Stimulated activated CD4-positive, alpha-beta T cell treated with anti-CD3 and anti-CD28 coated beads, TNF-alpha, amount 100 ng/mL, for 48 hours (primary cell): ENCODE measurements at regions not wholly inside any gene's neighbourhood (a gene's known extent, or its start where the extent isn't known, plus 50 kb on each side); places are given as distances from the start of the nearest gene placed in this dataset.

Experiments
- DNase-seq, 3 donors: peaks; one replicate each; pipeline ENCODE4 v3.0.0-alpha.2; 2020; ENCODE audit warnings: low read depth in 3 of 3

DNA sequence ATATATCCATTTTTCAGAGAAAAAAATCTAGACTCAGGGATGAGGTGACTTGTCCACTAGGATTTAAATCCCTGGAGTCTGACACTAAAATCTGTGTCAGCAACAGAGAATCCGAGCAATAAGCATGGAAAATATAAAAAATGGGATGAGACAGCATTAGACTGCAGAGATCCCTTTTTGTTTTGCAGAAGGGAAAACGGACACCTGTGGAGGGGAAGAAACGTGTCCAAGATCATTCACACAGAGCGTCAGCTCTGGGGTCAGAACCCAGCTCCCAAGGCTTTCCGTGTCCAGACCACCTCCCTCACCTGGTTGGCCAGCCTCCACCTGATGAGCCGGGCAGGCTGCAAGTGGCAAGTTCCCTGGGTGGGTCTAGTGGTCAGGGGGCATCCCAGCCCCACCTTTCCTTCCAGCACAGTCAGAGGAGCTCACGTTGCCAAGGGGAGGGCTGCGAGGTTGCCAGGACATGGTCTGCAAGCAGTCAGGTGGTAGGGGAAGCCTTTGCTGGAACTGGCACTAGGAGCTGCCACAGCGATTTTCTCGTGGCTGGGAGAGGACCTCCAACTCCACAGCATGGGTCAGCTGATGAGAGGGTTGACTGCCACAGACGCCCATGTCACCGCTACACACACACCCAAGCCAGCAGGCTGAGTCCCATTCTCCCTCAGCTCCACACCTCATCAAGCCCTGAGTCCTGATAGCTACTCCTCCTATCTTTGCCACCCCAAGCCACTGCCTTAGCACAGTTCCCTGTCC lies 65.9 kb upstream of the CPLX2 start:
- DNase-seq = no peak

- no peak for DNase-seq
Observed at GRCh38 chr5:175808711-175809110, 62.7 kb upstream of the CPLX2 start.

GRCh38 chr5:175809531-175810121 lies 61.8 kb upstream of the CPLX2 start:
- no peak for DNase-seq

GRCh38 chr5:175810457-175810856 lies 60.9 kb upstream of the CPLX2 start:
- DNase-seq = no peak

- DNase-seq = no peak
Observed at GRCh38 chr5:175811589-175811988, 59.8 kb upstream of the CPLX2 start.

- DNase-seq = no peak
Observed at GRCh38 chr5:175813943-175814630, 57.3 kb upstream of the CPLX2 start.

DNA sequence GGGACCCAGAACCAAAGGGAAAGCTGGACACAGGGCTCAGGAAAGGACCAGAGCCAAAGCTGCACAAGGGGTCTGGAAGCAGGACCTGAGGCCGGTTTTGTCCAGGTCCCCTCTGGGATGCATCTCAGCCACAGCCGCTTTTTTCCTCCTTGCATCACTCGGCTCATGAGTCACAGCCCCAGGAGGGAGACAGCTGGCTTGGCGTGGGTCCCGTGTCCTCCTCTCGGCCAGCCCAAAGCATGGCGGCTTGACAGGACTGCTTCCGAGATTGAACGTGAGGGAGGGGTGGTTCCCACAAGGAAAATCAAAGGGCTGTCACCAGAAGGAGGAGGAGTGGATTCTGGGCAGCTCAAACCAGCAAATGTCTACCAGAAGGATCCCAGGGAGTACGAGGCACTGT lies 56.7 kb upstream of the CPLX2 start:
- no peak for DNase-seq

- DNase-seq = no peak
Observed at GRCh38 chr5:175815126-175815913, 56.1 kb upstream of the CPLX2 start.

DNA sequence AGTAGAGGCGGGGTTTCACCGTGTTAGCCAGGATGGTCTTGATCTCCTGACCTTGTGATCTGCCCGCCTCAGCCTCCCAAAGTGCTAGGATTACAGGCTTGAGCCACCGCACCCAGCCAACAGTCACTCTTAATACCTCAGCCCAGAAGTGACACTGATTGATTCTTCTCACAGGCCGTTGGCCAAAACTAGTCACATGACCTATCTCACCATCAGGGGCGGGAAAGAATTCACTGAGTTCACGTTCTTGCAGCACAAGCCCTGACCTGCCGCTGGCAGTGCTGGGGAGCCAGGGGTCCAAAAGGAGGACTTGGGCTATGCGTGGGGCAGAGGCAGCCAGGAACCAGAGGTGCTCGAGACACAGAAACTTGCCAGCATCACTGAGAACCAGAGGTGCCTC lies 55.0 kb upstream of the CPLX2 start:
- no peak for DNase-seq

GRCh38 chr5:175819090-175819425 lies 52.3 kb upstream of the CPLX2 start:
- DNase-seq = no peak

DNA sequence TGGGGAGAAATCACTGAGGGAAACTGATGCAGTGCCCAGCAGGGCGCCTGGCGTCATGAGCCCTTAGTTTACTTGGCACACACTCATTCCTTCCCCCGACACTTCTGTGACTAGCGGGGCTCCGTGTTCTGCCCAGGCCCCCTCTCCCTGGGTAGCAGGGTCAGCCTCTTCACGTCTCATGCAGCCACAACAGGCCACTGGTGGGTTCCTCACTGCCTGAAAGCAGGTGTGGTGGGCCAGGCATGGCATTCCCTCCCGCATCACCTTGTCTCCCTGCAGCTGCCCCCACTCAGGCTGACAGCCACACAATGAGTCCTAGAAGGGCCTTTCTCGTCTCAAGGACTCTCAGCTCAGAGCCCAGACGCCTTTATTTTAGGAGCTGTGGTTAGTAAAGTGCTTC lies 51.1 kb upstream of the CPLX2 start:
- DNase-seq = no peak
